ENCODE measurements at regions not wholly inside any gene's neighbourhood (a gene's known extent, or its start where the extent isn't known, plus 50 kb on each side); places are given as distances from the start of the nearest gene placed in this dataset.

DNA sequence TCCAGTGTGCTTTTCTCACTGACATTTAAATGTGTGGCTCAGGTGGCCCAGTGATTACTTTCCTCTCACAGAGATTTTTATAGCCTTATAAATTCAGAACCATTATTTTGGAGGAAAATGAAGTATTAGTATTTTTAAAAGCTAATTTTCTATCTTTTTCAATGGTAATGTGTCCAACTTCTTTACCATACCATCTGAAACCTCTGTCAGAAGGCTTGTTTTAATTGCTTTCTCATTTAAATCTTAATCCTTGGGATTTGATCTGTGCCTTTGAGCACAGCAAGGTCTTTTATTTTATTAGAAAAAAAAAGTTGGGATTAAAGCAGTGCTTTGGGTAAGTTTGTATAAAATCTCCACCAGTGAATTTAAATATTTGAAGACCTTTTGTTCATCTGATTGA, 452.3 kb upstream of the RAG2 start:
- Histone ChIP-seq H4K20me1 (ENCODE audit: insufficient read depth, low read length) (no peaks in the 10 kb centered on the region), H3K27ac (ENCODE audit: low read depth, low read length, poor library complexity, severe bottlenecking) (no peak overlapping the region), H3K4me3 (ENCODE audit: low read depth, low read length, poor library complexity, severe bottlenecking) (no peak overlapping the region), H3K9me2 (ENCODE audit: insufficient read depth, low read length) (no peaks in the 10 kb centered on the region), H3K36me3 (ENCODE audit: insufficient read depth, low read length) (no peaks in the 10 kb centered on the region), H2AFZ (ENCODE audit: low read length) (no peak overlapping the region), H3K79me2 (ENCODE audit: insufficient read depth, low read depth, low read length) (no peaks in the 10 kb centered on the region), H3K9me3 (ENCODE audit: low read length) (no peaks in the 10 kb centered on the region), H3K4me2 (ENCODE audit: low read length) (no peak overlapping the region), H3K4me1 (ENCODE audit: insufficient read depth, low read length, poor library complexity, severe bottlenecking) (no peaks in the 10 kb centered on the region)
- DNase-seq (ENCODE audit: low spot score): no peak
- CTCF ChIA-PET (ENCODE audit: unreplicated experiment): no interaction called here
- intact Hi-C loops (cut with micrococcal nuclease; ENCODE audit: unreplicated experiment): no loop called here
- TF ChIP-seq, protein P1, sequence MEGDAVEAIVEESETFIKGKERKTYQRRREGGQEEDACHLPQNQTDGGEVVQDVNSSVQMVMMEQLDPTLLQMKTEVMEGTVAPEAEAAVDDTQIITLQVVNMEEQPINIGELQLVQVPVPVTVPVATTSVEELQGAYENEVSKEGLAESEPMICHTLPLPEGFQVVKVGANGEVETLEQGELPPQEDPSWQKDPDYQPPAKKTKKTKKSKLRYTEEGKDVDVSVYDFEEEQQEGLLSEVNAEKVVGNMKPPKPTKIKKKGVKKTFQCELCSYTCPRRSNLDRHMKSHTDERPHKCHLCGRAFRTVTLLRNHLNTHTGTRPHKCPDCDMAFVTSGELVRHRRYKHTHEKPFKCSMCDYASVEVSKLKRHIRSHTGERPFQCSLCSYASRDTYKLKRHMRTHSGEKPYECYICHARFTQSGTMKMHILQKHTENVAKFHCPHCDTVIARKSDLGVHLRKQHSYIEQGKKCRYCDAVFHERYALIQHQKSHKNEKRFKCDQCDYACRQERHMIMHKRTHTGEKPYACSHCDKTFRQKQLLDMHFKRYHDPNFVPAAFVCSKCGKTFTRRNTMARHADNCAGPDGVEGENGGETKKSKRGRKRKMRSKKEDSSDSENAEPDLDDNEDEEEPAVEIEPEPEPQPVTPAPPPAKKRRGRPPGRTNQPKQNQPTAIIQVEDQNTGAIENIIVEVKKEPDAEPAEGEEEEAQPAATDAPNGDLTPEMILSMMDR (conservative IDR thresholded peaks at IDR 0.05; ENCODE audit: low read length): no peak
- no peak for TF ChIP-seq EZH2phosphoT487 (IDR thresholded peaks at IDR 0.05; ENCODE audit: borderline replicate concordance, low read depth, low read length)
- POLR2A ChIA-PET: no interaction called here
- no TSS peak for BruUV-seq (replicated peaks)

DNA sequence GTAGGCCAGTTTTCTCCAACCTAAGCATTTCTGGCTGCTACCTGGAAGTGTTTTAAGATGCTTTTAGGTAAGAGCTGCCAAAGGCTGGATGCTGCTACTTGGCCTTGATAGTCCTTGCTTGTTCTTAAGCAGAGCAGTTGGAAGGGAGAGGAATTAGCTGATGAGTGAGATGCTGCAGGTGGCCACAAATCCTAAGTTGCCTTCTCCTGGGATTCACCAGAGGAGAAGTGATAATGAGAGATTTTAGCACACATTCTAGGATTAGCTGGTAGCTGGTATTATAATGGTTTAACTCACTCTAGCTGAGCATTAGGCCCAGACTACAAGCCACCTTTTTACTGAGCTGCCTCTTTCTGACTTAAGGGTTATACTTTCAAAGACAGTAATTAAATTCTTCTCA, 442.9 kb upstream of the RAG2 start:
- H3K9me2 ChIP-seq (ENCODE audit: insufficient read depth, low read length): no peaks in the 10 kb centered on the region; the same call in 1 of the 2 replicates
- no peaks in the 10 kb centered on the region for H3K9me3 ChIP-seq (ENCODE audit: low read length)
- TF ChIP-seq, protein P1 (conservative IDR thresholded peaks at IDR 0.05; ENCODE audit: low read length): no peak
- no peak for TF ChIP-seq EZH2phosphoT487 (IDR thresholded peaks at IDR 0.05; ENCODE audit: borderline replicate concordance, low read depth, low read length)
- POLR2A ChIA-PET: no interaction called here
- intact Hi-C loops (cut with micrococcal nuclease; ENCODE audit: unreplicated experiment): no loop called here
- H3K27ac ChIP-seq (ENCODE audit: low read depth, low read length, poor library complexity, severe bottlenecking): no peak overlapping the region
- H3K4me3 ChIP-seq (ENCODE audit: low read depth, low read length, poor library complexity, severe bottlenecking): no peak overlapping the region
- no peaks in the 10 kb centered on the region for H4K20me1 ChIP-seq (ENCODE audit: insufficient read depth, low read length)
- H3K36me3 ChIP-seq (ENCODE audit: insufficient read depth, low read length): no peaks in the 10 kb centered on the region
- DNase-seq (ENCODE audit: low spot score): no peak
- no peak overlapping the region for H2AFZ ChIP-seq (ENCODE audit: low read length)
- H3K4me2 ChIP-seq (ENCODE audit: low read length): no peak overlapping the region
- no peaks in the 10 kb centered on the region for H3K4me1 ChIP-seq (ENCODE audit: insufficient read depth, low read length, poor library complexity, severe bottlenecking)
- CTCF ChIA-PET (ENCODE audit: unreplicated experiment): no interaction called here
- H3K79me2 ChIP-seq (ENCODE audit: insufficient read depth, low read depth, low read length): no peaks in the 10 kb centered on the region
- no TSS peak for BruUV-seq (replicated peaks)

DNA sequence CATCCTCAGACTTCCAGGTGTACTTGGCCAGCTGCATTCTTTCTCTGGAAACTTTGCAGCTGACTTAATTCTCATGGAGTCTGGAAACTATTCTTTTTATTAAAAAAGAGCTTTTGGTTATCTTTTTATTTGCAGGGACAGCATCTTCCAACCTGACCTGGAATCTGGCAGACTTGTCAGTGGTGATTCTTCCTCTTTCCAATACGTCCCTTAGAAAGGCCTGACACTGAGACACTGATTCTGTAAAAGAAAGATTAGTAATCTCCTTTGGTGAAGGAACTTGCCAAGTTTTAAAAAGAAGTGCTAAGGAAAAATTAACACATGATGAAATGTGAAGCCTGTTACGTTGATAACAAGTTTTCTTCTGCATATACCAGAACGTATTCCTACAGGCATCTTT, 440.9 kb upstream of the RAG2 start:
- BruUV-seq (replicated peaks): no TSS peak
- Histone ChIP-seq H3K36me3 (ENCODE audit: insufficient read depth, low read length) (no peaks in the 10 kb centered on the region), H3K9me3 (ENCODE audit: low read length) (no peaks in the 10 kb centered on the region), H3K79me2 (ENCODE audit: insufficient read depth, low read depth, low read length) (no peaks in the 10 kb centered on the region), H3K9me2 (ENCODE audit: insufficient read depth, low read length) (no peaks in the 10 kb centered on the region; the same call in 1 of the 2 replicates), H3K27ac (ENCODE audit: low read depth, low read length, poor library complexity, severe bottlenecking) (no peak overlapping the region), H2AFZ (ENCODE audit: low read length) (no peak overlapping the region), H3K4me3 (ENCODE audit: low read depth, low read length, poor library complexity, severe bottlenecking) (no peak overlapping the region), H4K20me1 (ENCODE audit: insufficient read depth, low read length) (no peaks in the 10 kb centered on the region), H3K4me2 (ENCODE audit: low read length) (no peak overlapping the region), H3K4me1 (ENCODE audit: insufficient read depth, low read length, poor library complexity, severe bottlenecking) (no peaks in the 10 kb centered on the region)
- intact Hi-C loops (cut with micrococcal nuclease; ENCODE audit: unreplicated experiment): no loop called here
- ChIA-PET CTCF (ENCODE audit: unreplicated experiment) (no interaction called here), POLR2A (interaction anchor here (0.6 kb wide), 1 partner anchor 320 kb away, joined by 3 read pairs; no protein-coding TSS in a partner anchor)
- no peak for DNase-seq (ENCODE audit: low spot score)
- no peak for TF ChIP-seq EZH2phosphoT487 (IDR thresholded peaks at IDR 0.05; ENCODE audit: borderline replicate concordance, low read depth, low read length)
- TF ChIP-seq, protein P1 (conservative IDR thresholded peaks at IDR 0.05; ENCODE audit: low read length): no peak

Data from OCI-LY7 (cell line).